ELF-1 (cell line): ENCODE measurements at regions not wholly inside any gene's neighbourhood (a gene's known extent, or its start where the extent isn't known, plus 50 kb on each side); places are given as distances from the start of the nearest gene placed in this dataset.

Source experiments
- DNase-seq: peaks from one replicate; pipeline ENCODE4 v3.0.0-alpha.2; 2016; ENCODE audit warnings: low read depth, low spot score

DNA sequence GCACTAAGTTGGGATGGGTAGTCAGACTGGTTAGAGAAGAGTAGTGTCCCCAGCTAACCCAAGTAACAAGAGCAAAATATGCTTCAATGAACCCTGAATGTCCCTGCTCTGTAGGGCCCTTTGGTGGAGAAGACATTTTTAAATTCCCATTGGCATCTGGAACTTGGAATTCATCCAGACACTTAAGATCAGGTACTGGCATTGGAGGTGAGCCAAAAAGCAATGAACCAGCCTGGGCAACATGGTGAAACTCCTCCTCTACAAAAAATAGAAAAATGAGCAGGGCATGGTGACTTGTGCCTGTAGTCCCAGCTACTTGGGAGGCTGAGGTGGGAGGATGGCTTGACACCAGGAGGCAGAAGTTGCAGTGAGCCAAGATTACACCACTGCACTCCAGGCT lies 58.9 kb upstream of the ZNF618 start:
- no peak for DNase-seq

DNA sequence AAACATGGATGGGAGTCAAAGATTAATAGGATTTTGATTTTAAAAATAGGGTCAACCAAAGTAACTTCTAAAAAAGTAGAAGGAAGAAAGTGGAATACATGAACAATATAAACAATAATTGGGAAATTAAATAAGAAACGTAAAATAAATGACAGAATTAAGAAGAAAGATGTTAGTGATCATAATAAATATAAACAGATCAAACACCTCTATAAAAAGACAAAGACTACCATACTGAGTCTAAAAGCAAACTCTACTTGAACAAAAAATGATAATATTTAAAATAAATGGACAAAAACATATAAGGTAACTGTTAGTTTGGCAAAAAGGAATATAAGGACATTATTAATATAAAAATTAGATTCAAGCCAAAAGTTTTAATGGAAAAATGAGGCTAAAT lies 57.7 kb upstream of the ZNF618 start:
- DNase-seq: no peak

DNA sequence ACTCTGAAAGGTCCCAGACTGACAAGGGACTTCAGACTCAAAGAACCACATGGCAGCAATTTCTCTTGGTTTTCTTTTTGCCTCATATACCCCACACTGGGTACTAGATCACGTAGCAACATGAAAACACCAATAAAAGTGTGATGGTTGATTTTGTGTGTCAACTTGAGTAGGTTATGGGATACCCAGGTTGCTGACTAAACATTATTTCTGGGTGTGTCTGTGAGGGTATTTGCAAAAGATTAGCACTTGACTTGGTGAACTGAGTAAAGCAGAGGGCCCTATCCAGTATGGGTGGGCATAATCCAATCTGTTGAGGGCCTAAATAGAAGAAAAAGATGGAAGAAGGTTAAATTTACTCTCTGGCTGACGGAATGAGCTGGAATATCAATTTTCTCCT lies 53.8 kb upstream of the ZNF618 start:
- DNase-seq: no peak

DNA sequence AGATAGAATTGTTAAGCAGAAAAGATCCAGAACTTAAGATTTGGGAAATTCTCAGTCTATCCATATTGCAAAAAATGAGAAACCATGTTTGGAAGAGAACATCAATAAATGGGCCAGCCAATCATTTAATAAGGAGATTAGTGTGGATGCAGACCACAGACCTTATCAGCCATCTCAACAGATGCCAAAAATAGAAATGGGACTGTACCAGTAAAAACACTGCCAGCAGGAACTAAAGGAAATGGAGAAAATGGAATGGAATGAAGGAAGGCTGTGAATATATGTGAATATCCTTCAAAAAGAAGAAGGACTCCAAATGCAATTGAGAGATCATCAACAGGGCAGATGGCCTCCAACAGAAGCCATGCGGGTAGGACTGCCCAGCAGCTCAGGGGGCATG lies 52.7 kb upstream of the ZNF618 start:
- DNase-seq: no peak
